PC-3 (cell line): ENCODE measurements at regions not wholly inside any gene's neighbourhood (a gene's known extent, or its start where the extent isn't known, plus 50 kb on each side); places are given as distances from the start of the nearest gene placed in this dataset.

Experiments
- ATAC-seq: fragments of 200-7000 bp; cut with Tn5 transposase; 2 replicates; pipeline ENCODE4 v1.9.1; 2020; ENCODE audit warnings: mild to moderate bottlenecking, moderate library complexity
- BruUV-seq: library from RNA; stranded (reverse); fragments of 400-500 nt; replicated peaks from 2 replicates; lab custom pipeline; 2021; lab: Mats Ljungman, UMichigan
- CTCF ChIA-PET: fragments of 300-600 bp; sonication (Branson Sonifier 250); formaldehyde crosslinking; loops from one replicate; lab custom pipeline; 2022; ENCODE audit warnings: antibody characterized with exemption; lab: Charles Lee
- POLR2A ChIA-PET: fragments of 300-600 bp; sonication (Branson Sonifier 250); formaldehyde crosslinking; loops from one replicate; lab custom pipeline; 2022; ENCODE audit warnings: antibody characterized with exemption; ENCODE audit not compliant: unreplicated experiment; lab: Charles Lee
- DNase-seq: peaks from one replicate; pipeline ENCODE4 v3.0.0-alpha.2; 2015
- H2AFZ ChIP-seq: fragments of 300-600 bp; sonication (generic); 2 replicates; pipeline ENCODE4 v1.6.0; 2016; ENCODE audit warnings: antibody characterized with exemption, low read length
- H3F3A ChIP-seq: fragments of 300-600 bp; sonication (generic); one replicate; pipeline ENCODE4 v1.6.0; 2017; ENCODE audit warnings: antibody characterized with exemption, low read length, control low read depth, mild to moderate bottlenecking; ENCODE audit not compliant: unreplicated experiment
- H3K27ac ChIP-seq: fragments of 300-600 bp; sonication (generic); 2 replicates; pipeline ENCODE4 v1.5.1; 2016; ENCODE audit warnings: mild to moderate bottlenecking, low read length
- H3K27me3 ChIP-seq: fragments of 300-600 bp; sonication (generic); 2 replicates; pipeline ENCODE4 v1.6.1; 2016; ENCODE audit warnings: low read length, mixed read lengths
- H3K36me3 ChIP-seq: fragments of 300-600 bp; sonication (generic); 2 replicates; pipeline ENCODE4 v1.6.1; 2016; ENCODE audit warnings: low read depth, mixed run types, low read length, mixed read lengths
- H3K4me1 ChIP-seq: fragments of 300-600 bp; sonication (generic); 2 replicates; pipeline ENCODE4 v1.5.1; 2016; ENCODE audit warnings: low read length; ENCODE audit not compliant: insufficient read depth
- H3K4me2 ChIP-seq: fragments of 300-600 bp; sonication (generic); 2 replicates; pipeline ENCODE4 v1.6.0; 2016; ENCODE audit warnings: low read length
- H3K4me3 ChIP-seq: fragments of 300-600 bp; sonication (generic); 2 replicates; pipeline ENCODE4 v1.5.1; 2016; ENCODE audit warnings: mild to moderate bottlenecking, low read length, mixed read lengths
- H3K79me2 ChIP-seq: fragments of 300-600 bp; sonication (generic); 2 replicates; pipeline ENCODE4 v1.6.1; 2017; ENCODE audit warnings: low read length, mixed read lengths
- H3K9ac ChIP-seq: fragments of 300-600 bp; sonication (generic); 2 replicates; pipeline ENCODE4 v1.6.0; 2016; ENCODE audit warnings: mild to moderate bottlenecking, low read length
- H3K9me2 ChIP-seq: fragments of 300-600 bp; sonication (generic); replicated peaks from 2 replicates; pipeline ENCODE4 v1.6.1; 2016; ENCODE audit warnings: mixed run types, low read length, mixed read lengths
- H3K9me3 ChIP-seq: fragments of 300-600 bp; sonication (generic); 2 replicates; pipeline ENCODE4 v1.6.1; 2016; ENCODE audit warnings: low read length, mixed read lengths
- H4K20me1 ChIP-seq: fragments of 300-600 bp; sonication (generic); 2 replicates; pipeline ENCODE4 v1.6.1; 2016; ENCODE audit warnings: low read length, mixed read lengths
- CTCF ChIP-seq: fragments of 300-600 bp; sonication (generic); conservative IDR thresholded peaks from 2 replicates; pipeline ENCODE4 v1.5.1; 2017; ENCODE audit warnings: antibody characterized with exemption, low read depth, mild to moderate bottlenecking, low read length
- EZH2 ChIP-seq: fragments of 300-600 bp; sonication (generic); IDR thresholded peaks from one replicate; pipeline ENCODE4 v1.6.1; 2017; ENCODE audit warnings: antibody characterized with exemption, mild to moderate bottlenecking, low read length; ENCODE audit not compliant: unreplicated experiment
- EZH2phosphoT487 ChIP-seq: fragments of 300-600 bp; sonication (generic); IDR thresholded peaks from 2 replicates; pipeline ENCODE4 v1.6.1; 2018; ENCODE audit warnings: mild to moderate bottlenecking, antibody characterized with exemption, low read length, borderline replicate concordance
- intact Hi-C: fragments of 100-400 bp; cut with micrococcal nuclease; formaldehyde crosslinking; loops from 2 replicates; pipeline ENCODE4 v1.9.0; 2023

- intact Hi-C loops = no loop called here
- no peaks in the 10 kb centered on the region for H3K9me2 ChIP-seq
- no peak overlapping the region for H3K27ac ChIP-seq
- H3K79me2 ChIP-seq = no peaks in the 10 kb centered on the region
- no peak for ATAC-seq
- ChIA-PET POLR2A (no interaction called here), CTCF (no interaction called here)
- no peak for TF ChIP-seq EZH2
- TF ChIP-seq CTCF = no peak
- TF ChIP-seq EZH2phosphoT487 = no peak
- H3K4me1 ChIP-seq = no peaks in the 10 kb centered on the region
- H3K4me3 ChIP-seq = no peak overlapping the region
- no peaks in the 10 kb centered on the region for H3K36me3 ChIP-seq
- no peaks in the 10 kb centered on the region for H3K9me3 ChIP-seq
- no peaks in the 10 kb centered on the region for H3K27me3 ChIP-seq
- H3K9ac ChIP-seq = no peak overlapping the region
- H3K4me2 ChIP-seq = no peak overlapping the region
- no peak overlapping the region for H2AFZ ChIP-seq
- no TSS peak for BruUV-seq
- DNase-seq = no peak
- H4K20me1 ChIP-seq = no peaks in the 10 kb centered on the region
- H3F3A ChIP-seq = no peaks in the 10 kb centered on the region
Measured at GRCh38 chr13:76741624-76742023, 144.6 kb downstream of the KCTD12 start.

GRCh38 chr13:76741046-76741445 is 145.2 kb downstream of the KCTD12 start:
- Histone ChIP-seq H3K4me1 (no peaks in the 10 kb centered on the region), H3K27me3 (no peaks in the 10 kb centered on the region)

More at GRCh38 chr13:76741046-76741445, 145.2 kb downstream of the KCTD12 start:
- no TSS peak for BruUV-seq
- H2AFZ ChIP-seq = no peak overlapping the region
- intact Hi-C loops = no loop called here
- no peak overlapping the region for H3K4me3 ChIP-seq
- no peaks in the 10 kb centered on the region for H3K79me2 ChIP-seq
- no peak for ATAC-seq
- CTCF ChIA-PET = no interaction called here
- no peak for DNase-seq
- POLR2A ChIA-PET = no interaction called here
- no peak for TF ChIP-seq EZH2
- no peak for TF ChIP-seq CTCF
- no peak for TF ChIP-seq EZH2phosphoT487
- H3K27ac ChIP-seq = no peak overlapping the region
- no peaks in the 10 kb centered on the region for H3K9me3 ChIP-seq
- no peak overlapping the region for H3K9ac ChIP-seq
- H3K9me2 ChIP-seq = no peaks in the 10 kb centered on the region
- no peaks in the 10 kb centered on the region for H3F3A ChIP-seq
- H4K20me1 ChIP-seq = no peaks in the 10 kb centered on the region
- no peak overlapping the region for H3K4me2 ChIP-seq
- no peaks in the 10 kb centered on the region for H3K36me3 ChIP-seq
